CD4-positive, alpha-beta T cell treated with Interleukin-12 subunit alpha and Interleukin-12 subunit beta, for 1 hour (primary cell): ENCODE measurements at regions not wholly inside any gene's neighbourhood (a gene's known extent, or its start where the extent isn't known, plus 50 kb on each side); places are given as distances from the start of the nearest gene placed in this dataset.

ENCODE experiments used
- DNase-seq: peaks from one replicate; pipeline ENCODE4 v3.0.0-alpha.2; 2020

- no peak for DNase-seq
Observed at GRCh38 chr16:55179852-55180585, 144.0 kb upstream of the IRX6 start.

GRCh38 chr16:55184052-55184451 lies 140.0 kb upstream of the IRX6 start:
- no peak for DNase-seq

GRCh38 chr16:55184619-55185018 lies 139.4 kb upstream of the IRX6 start:
- DNase-seq, result no peak

GRCh38 chr16:55189224-55189623 lies 134.8 kb upstream of the IRX6 start:
- DNase-seq, result no peak

GRCh38 chr16:55189682-55190636 lies 134.0 kb upstream of the IRX6 start:
- no peak for DNase-seq

DNA sequence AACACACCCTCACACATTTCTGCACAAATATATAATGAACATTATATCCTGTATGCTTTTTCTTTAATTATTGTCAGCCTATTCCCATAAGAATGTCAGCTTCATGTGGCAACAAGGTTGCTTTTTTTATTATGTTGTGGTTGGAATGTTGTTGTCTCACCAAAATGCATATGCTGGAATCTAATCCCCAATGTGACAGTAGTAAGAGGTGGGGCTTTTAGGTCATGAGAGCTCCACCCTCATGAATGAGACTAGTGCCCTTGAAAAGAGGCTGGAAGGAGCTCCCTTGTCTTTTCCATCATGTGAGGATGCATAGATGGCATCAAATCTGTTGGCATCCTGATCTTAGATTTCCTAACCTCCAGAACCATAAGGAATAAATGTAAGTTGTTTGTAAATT lies 131.3 kb upstream of the IRX6 start:
- no peak for DNase-seq

DNA sequence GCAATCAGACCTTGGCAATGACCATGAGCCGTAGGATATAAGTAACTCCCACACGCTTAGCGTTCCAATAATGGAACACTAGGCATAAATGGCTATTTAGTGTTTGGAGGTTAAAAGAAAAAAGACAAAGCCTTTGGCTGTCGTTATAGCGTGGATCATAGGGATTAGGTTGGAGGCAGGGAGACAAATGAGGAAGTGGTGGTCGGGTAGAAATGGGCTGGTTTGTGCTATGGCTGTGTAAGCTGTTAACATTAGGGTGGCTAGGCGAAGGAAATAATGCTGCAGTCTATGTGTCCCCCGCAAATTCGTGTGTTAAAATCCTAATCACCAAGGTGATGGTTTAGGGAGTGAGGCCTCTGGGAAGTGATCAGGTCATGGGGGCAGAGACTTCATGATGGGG lies 120.4 kb upstream of the IRX6 start:
- no peak for DNase-seq

- DNase-seq, result no peak
Observed at GRCh38 chr16:55204069-55204468, 119.9 kb upstream of the IRX6 start.

GRCh38 chr16:55204923-55205322 lies 119.1 kb upstream of the IRX6 start:
- no peak for DNase-seq

DNA sequence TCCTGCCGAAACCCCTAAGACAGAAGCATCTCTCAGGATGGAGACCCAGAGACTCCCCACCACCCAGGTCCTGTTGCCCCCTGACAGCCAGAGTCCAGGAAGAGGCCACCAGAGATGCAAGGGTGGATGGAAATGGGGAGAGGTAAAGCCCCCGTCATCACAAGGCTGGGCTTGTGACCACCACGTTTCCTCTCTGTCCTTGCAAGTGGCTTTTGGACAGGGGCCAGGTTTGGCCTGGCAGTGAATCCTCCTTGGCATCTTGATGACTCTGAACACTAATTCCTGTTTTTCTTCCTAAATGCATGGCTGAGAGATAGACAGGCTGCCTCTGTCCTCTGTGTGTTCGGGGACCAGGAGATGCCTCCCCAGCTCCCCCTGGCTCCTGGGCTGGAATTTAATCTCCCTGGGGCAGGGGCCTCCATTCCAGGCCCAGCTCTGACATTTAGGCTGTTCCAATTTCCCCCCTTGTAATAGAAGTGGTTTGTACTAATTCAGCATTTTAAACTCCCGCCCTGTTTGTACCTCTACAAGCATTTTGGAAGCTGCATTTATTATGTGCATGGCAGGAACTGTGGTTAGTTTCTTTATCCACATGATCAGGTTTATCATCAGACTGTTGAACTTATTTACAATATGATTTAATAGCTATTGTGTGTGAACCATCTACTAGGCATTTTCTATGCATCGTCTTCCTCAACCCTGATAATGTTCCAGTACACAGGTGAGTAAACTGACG lies 116.1 kb upstream of the IRX6 start:
- DNase-seq, result no peak

- no peak for DNase-seq
Observed at GRCh38 chr16:55209626-55210025, 114.4 kb upstream of the IRX6 start.

DNA sequence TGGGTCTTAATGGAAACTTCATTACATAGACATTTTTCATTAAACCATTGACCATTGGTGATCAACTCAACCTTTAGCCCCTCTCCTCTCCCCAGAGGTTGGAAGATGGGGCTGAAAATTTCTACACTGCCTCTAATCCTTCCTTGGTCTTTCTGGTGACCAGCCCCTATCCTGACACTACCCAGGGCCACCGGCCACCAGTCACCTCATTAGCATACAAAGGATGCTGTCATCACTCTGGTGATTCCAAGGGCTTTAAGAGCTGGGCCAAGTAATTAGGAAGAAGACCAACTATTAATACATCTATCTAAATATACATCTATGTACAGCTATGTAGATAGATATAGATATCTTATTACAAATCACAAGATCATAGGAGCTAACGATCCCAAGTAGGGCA lies 111.2 kb upstream of the IRX6 start:
- DNase-seq, result no peak

DNA sequence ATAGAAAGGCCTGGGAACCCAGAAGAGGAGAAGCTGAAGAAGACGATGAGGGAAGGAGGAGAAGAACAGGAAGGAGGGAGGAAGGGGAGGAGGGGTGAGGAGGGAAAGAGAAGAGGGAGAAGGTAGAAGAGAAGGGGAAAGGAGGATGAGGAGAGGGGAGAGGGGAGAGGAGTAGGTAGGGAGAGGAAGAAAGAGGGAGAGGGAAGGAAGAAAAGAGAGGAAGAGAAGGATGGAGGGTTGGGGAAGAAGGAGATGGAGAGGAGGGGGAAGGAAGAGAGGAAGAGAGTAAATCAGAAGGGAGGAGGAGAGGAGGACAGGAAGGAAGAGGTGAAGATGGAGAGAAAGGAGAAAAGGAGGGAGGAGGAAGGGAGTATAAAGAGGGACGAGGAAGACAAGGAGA lies 109.6 kb upstream of the IRX6 start:
- DNase-seq, result no peak

- no peak for DNase-seq
Observed at GRCh38 chr16:55214974-55215494, 109.0 kb upstream of the IRX6 start.

DNA sequence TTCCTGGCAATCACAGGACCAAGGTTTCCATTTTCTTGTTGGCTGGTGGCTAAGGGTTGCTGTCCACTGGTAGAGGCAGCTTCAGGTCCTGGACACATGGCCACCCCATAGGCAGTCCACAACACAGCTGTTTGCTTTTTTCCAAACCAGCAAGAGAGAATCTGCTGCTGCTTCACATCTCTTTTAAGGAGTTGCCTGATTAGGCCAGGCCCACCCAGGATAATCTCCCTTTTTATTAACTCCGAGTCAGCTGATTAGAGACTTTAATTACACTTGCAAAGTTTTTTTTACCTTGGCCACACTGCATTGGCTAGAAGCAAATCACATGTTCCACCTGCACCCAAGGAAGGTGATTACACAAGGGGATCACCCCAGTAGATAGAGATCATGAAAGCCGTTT lies 106.6 kb upstream of the IRX6 start:
- no peak for DNase-seq

DNA sequence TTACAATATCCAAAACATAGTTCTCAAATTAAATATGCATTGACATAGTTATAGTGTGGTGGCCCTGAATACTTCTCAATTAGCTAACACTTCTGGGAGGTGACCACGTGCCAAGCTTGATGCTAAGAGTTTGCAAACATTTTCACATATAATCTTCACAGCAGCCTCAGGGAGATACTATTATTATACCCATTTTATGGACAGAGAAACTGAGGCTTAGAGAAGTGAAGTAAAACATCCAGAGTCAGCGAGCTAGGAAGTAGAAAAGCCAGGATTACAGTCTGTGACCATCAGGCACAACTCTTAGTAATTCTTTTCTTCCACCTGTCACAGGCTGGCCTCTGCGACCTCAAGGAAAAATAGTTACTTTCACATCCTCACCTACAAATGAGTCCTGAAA lies 102.2 kb upstream of the IRX6 start:
- DNase-seq, result no peak

DNA sequence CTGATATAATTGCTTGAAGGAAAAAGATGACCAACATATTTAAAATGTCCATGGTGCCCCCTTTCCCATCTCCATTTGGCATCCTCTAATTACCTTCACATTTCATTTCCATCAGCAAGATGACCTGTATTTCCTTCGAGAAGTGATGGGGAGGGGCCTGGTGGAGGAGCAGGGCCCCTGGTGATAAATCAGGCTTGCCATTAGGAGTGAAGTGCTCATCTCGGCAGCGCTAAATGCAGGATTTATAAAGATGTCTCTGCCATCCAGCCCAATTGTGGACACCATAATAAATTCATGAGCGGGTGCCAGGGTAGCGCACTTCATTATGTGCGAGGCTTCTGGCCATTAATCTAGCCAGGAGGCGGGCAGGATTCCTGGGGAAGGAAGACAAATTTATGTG lies 101.5 kb upstream of the IRX6 start:
- DNase-seq, result no peak

DNA sequence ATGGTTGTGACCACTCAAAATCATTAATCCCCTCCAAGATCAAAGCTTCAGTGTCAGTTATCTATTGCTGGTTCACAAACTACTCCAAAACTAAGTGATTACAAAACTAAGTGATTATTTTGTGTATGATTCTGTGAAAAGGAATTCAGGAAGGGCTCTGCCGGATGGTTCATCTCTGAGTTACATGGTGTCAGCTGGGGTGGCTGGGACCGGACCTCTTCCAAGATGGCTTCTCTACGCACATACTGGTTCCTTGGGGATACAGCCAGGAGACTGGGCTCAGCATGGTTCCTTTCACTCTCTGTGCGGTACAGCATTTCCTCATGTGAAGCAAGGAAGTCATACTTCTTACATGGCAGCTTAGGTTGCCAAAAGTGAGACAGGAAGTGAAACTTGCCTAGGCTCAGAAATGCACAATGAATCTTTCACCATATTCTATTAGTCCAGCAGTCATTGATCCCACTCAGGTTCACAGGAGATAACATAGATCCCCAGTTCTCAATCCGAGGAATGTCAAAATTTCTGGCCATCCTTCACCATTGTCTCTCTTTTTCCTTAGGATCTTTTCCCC lies 97.9 kb upstream of the IRX6 start:
- DNase-seq, result no peak

DNA sequence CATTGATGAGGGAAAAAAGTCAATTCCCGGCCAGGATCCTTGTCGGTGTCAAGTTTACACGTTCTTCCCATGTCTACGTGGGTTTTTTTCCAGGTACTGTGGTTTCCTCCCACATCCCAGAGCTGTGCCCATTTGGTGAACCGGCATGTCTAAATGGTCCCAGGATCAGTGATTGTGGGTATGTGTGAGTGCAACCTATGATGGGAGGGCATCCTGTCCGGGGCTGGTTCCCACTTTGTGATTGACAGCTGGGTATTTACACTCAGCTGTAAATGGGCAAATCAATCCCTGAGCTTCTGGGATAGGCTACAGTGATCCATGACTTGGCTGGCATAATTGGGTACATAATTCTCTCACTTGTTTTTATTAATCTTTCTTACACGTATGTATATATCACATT lies 91.2 kb upstream of the IRX6 start:
- no peak for DNase-seq

DNA sequence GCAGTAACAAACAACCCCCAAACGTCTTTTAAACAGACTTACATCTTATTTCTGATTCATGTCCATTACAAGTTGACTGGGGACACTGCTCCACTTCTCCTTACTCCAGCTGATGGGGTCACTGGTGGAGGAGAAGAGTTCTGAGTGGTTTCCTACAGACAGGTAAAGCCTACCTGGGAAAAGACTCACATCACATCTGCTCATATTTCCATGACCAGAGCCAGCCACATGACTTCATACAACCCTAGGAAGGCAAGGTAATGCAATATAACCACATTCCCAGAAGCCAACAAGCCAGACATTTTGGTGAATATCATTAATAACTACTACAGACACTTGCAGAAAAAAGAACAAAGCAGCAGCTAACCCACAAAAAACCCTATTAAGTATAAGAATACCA lies 90.5 kb upstream of the IRX6 start:
- no peak for DNase-seq

DNA sequence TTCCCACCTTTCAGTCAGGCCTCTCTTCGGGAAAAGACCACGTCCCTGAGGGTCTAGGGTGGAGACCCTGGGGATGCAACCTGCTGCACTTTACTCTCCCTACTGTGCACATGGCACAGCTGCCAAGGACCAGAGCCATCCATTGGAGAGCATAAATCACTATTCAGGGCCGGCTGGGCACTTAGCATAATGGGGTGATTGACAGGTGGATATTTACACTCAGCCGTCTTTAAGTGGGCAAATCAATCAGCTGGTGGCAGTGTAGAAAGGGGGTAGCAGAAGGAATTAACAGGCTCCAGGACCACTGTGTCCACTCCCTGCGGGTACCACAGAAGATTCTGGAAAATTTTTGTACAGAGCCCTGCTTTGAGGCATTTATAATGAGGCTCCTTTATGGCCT lies 87.3 kb upstream of the IRX6 start:
- no peak for DNase-seq

DNA sequence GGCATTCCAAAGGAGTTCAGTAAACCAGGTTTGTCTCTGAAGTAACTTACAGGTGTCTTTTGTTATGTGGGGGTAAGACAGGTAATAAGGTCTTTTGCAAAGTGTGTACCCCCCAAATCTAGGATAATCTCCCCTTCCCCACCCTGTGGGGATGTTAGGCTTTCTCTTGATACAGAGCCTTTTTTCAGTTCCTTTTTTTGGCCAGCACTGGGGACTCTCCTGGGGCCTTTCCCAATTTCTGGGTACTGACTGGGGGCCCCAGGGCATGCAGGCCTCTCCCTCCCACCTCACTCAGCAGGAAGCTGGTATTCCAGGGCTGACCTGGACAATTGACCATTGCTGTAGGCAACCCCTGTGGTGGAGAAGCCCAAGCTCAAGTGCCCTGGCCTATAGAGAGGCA lies 84.3 kb upstream of the IRX6 start:
- no peak for DNase-seq

- no peak for DNase-seq
Observed at GRCh38 chr16:55240888-55241287, 83.1 kb upstream of the IRX6 start.
